Stomach (tissue), 8 donors: ENCODE measurements at regions not wholly inside any gene's neighbourhood (a gene's known extent, or its start where the extent isn't known, plus 50 kb on each side); places are given as distances from the start of the nearest gene placed in this dataset.

Experiments used
- DNase-seq, 2 donors: peaks; one replicate each; pipeline versions ENCODE4 v3.0.0 to v3.0.0-alpha.2; 2013 to 2019
- H3K27ac ChIP-seq, 5 donors: fragments of 200-600 bp in 4 of 5; sonication (generic) in 4 of 5; one replicate each; pipeline ENCODE4 v1.5.1; 2013 to 2019; ENCODE audit warnings: mild to moderate bottlenecking in 1 of 5, moderate library complexity in 1 of 5
- H3K27me3 ChIP-seq, 3 donors: fragments of 200-600 bp; sonication (generic); one replicate each; pipeline ENCODE4 v1.5.1; 2017 to 2019; ENCODE audit warnings: mixed run types in 1 of 3
- H3K36me3 ChIP-seq, 4 donors: fragments of 200-600 bp; sonication (generic); 1 replicate in 3 of 4; 2 replicates in 1 of 4; pipeline ENCODE4 v1.5.1; 2016 to 2019
- H3K4me1 ChIP-seq, 4 donors: fragments of 200-600 bp; sonication (generic); one replicate each; pipeline ENCODE4 v1.5.1; 2016 to 2019
- H3K4me3 ChIP-seq, 4 donors: fragments of 200-600 bp; sonication (generic) in 3 of 4; one replicate each; pipeline ENCODE4 v1.5.1; 2016 to 2019; ENCODE audit warnings: mild to moderate bottlenecking in 1 of 4
- H3K9me3 ChIP-seq, 4 donors: fragments of 200-600 bp; sonication (generic); one replicate each; pipeline ENCODE4 v1.5.1; 2016 to 2019
- CTCF ChIP-seq, 7 experiments: fragments of 450-650 bp in 4 of 7; fragments of 200-600 bp in 3 of 7; sonication (generic) in 3 of 7; IDR thresholded peaks; one replicate each; pipeline ENCODE4 v1.5.1; 2016 to 2019; ENCODE audit warnings: antibody characterized with exemption in 7 of 7, control low read depth in 2 of 7, mild to moderate bottlenecking in 1 of 7
- EP300 ChIP-seq: sonication (generic); formaldehyde crosslinking; IDR thresholded peaks from one replicate; pipeline ENCODE4 v1.6.1; 2017; ENCODE audit warnings: antibody characterized with exemption
- POLR2A ChIP-seq, 4 donors: fragments of 450-650 bp; IDR thresholded peaks; one replicate each; pipeline ENCODE4 v1.6.1; 2016; ENCODE audit warnings: antibody characterized with exemption in 4 of 4, control low read depth in 2 of 4, mild to moderate bottlenecking in 1 of 4, moderate library complexity in 1 of 4
- POLR2AphosphoS5 ChIP-seq, 3 donors: sonication (generic); formaldehyde crosslinking; IDR thresholded peaks; one replicate each; pipeline ENCODE4 v1.6.1; 2016; ENCODE audit warnings: antibody characterized with exemption in 3 of 3
- WGBS, 5 donors: extraction: QIAGEN DNeasy Blood & Tissue Kit in 3 of 5; methylation state at CpG; one replicate each; pipeline versions ENCODE4 v1.1.5 to v1.1.7; 2013 to 2018; 5-methylcytosine and 5-hydroxymethylcytosine counted together
- intact Hi-C: fragments of 100-400 bp; cut with DNase I; formaldehyde crosslinking; loops from one replicate; pipeline ENCODE4 v1.15.1; 2023; ENCODE audit warnings: low total_unique reads
- donor health status: healthy with polysubstance abuse.
- donor health status: Bipolar disorder and iron deficiency.
- donor health status: healthy.

- Histone ChIP-seq H3K27me3 (no peaks in the 10 kb centered on the region), H3K4me3 (no peak overlapping the region), H3K4me1 (no peaks in the 10 kb centered on the region), H3K36me3 (no peaks in the 10 kb centered on the region), H3K27ac (no peak overlapping the region), H3K9me3 (no peaks in the 10 kb centered on the region)
- intact Hi-C loops, result no loop called here
- no peak for DNase-seq
- 92 to 100% (median 95%) methylated on average over 1 of the region's 1 CpG for WGBS, 5 donors
- TF ChIP-seq POLR2A (IDR thresholded peaks at IDR 0.05) (no peak), POLR2AphosphoS5 (IDR thresholded peaks at IDR 0.05) (no peak), CTCF (IDR thresholded peaks at IDR 0.05) (no peak), EP300 (no peak)
Measured at GRCh38 chr4:111228396-111228795, 605.5 kb upstream of the PITX2 start.

GRCh38 chr4:111228874-111229273 lies 606.0 kb upstream of the PITX2 start:
- Histone ChIP-seq H3K4me3 (no peak overlapping the region), H3K4me1 (no peaks in the 10 kb centered on the region), H3K27ac (no peak overlapping the region), H3K27me3 (no peaks in the 10 kb centered on the region), H3K9me3 (no peaks in the 10 kb centered on the region), H3K36me3 (no peaks in the 10 kb centered on the region)
- intact Hi-C loops, result no loop called here
- no peak for DNase-seq
- 37 to 57% (median 54%) methylated on average over 1 of the region's 1 CpG for WGBS, 5 donors
- TF ChIP-seq POLR2A (IDR thresholded peaks at IDR 0.05), result no peak
- TF ChIP-seq POLR2AphosphoS5 (IDR thresholded peaks at IDR 0.05), result no peak
- no peak for TF ChIP-seq EP300
- no peak for TF ChIP-seq CTCF (IDR thresholded peaks at IDR 0.05)

- Histone ChIP-seq H3K4me3 (no peak overlapping the region), H3K27ac (no peak overlapping the region), H3K4me1 (no peaks in the 10 kb centered on the region), H3K27me3 (no peaks in the 10 kb centered on the region), H3K36me3 (no peaks in the 10 kb centered on the region), H3K9me3 (no peaks in the 10 kb centered on the region)
- WGBS, 5 donors, result 12 to 32% (median 22%) methylated on average over 1 of the region's 1 CpG
- no peak for DNase-seq
- intact Hi-C loops, result no loop called here
- TF ChIP-seq POLR2AphosphoS5 (IDR thresholded peaks at IDR 0.05), result no peak
- TF ChIP-seq CTCF (IDR thresholded peaks at IDR 0.05), result no peak
- TF ChIP-seq EP300, result no peak
- no peak for TF ChIP-seq POLR2A (IDR thresholded peaks at IDR 0.05)
Measured at GRCh38 chr4:111230265-111230664, 607.4 kb upstream of the PITX2 start.

- intact Hi-C loops, result no loop called here
- H3K27me3 ChIP-seq, result no peaks in the 10 kb centered on the region
- TF ChIP-seq POLR2AphosphoS5 (IDR thresholded peaks at IDR 0.05) (no peak), POLR2A (IDR thresholded peaks at IDR 0.05) (no peak), EP300 (no peak), CTCF (IDR thresholded peaks at IDR 0.05) (no peak)
- DNase-seq, result no peak
- H3K9me3 ChIP-seq, result no peaks in the 10 kb centered on the region
- no peak overlapping the region for H3K27ac ChIP-seq
- H3K4me3 ChIP-seq, result no peak overlapping the region
- WGBS, 5 donors, result 48 to 79% (median 58%) methylated on average over 4 of the region's 4 CpGs
- no peaks in the 10 kb centered on the region for H3K36me3 ChIP-seq
- no peaks in the 10 kb centered on the region for H3K4me1 ChIP-seq
Measured at GRCh38 chr4:111231281-111231680, 608.4 kb upstream of the PITX2 start.
